IgD-negative memory B cell (primary cell): ENCODE measurements at regions not wholly inside any gene's neighbourhood (a gene's known extent, or its start where the extent isn't known, plus 50 kb on each side); places are given as distances from the start of the nearest gene placed in this dataset.
"Not testable (repeated sequence)": the region's sequence is repeated elsewhere in the genome, so short reads cannot be mapped to it uniquely, and the experiment has no call there.

Experiments used
- H3K27ac Mint-ChIP-seq, 3 donors: one replicate each; pipeline ENCODE4 v1.8.0; 2020 to 2022; ENCODE audit warnings: mild to moderate bottlenecking in 3 of 3, mixed read lengths in 3 of 3, moderate library complexity in 1 of 3
- H3K27me3 Mint-ChIP-seq: one replicate; pipeline ENCODE4 v1.8.0; 2021; ENCODE audit warnings: mixed read lengths
- H3K36me3 Mint-ChIP-seq: one replicate; pipeline ENCODE4 v1.8.0; 2020; ENCODE audit warnings: mild to moderate bottlenecking, mixed read lengths
- H3K4me1 Mint-ChIP-seq, 3 donors: one replicate each; pipeline ENCODE4 v1.8.0; 2020 to 2022; ENCODE audit warnings: mixed read lengths in 3 of 3, mild to moderate bottlenecking in 1 of 3
- H3K4me3 Mint-ChIP-seq, 4 donors: one replicate each; pipeline ENCODE4 v1.8.0; 2020 to 2022; ENCODE audit warnings: mild to moderate bottlenecking in 4 of 4, mixed read lengths in 4 of 4, moderate library complexity in 3 of 4
- H3K9me3 Mint-ChIP-seq, 3 donors: one replicate each; pipeline ENCODE4 v1.8.0; 2020 to 2021; ENCODE audit warnings: mixed read lengths in 3 of 3, mild to moderate bottlenecking in 1 of 3

DNA sequence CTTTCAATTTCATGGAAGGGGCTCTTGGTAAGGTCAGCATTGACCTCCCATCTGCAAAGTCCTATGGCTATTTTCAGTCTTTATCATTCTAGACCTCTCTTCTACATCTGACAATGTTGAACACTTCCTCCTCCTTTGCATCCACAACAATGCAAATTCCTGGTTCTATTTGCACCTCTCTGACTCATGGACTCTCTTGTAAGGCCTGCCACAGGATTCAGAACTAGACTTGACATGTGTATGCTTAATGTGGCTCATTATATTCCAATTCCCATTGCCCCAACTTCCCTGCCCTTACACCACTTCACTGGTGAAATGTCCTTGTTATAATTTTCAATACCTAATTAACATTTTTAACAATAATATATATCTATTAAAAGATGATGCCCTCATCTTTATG, 314.3 kb upstream of the FGF13 start:
- H3K9me3 Mint-ChIP-seq = peaks cover 0 to 2% (median 0%) of the 10 kb centered on the region in 3 donors
- H3K27ac Mint-ChIP-seq = no peak overlapping the region
- H3K27me3 Mint-ChIP-seq = no peaks in the 10 kb centered on the region
- H3K4me3 Mint-ChIP-seq = no peak overlapping the region
- H3K4me1 Mint-ChIP-seq = no peaks in the 10 kb centered on the region
- peaks cover 1% of the 10 kb centered on the region for H3K36me3 Mint-ChIP-seq

DNA sequence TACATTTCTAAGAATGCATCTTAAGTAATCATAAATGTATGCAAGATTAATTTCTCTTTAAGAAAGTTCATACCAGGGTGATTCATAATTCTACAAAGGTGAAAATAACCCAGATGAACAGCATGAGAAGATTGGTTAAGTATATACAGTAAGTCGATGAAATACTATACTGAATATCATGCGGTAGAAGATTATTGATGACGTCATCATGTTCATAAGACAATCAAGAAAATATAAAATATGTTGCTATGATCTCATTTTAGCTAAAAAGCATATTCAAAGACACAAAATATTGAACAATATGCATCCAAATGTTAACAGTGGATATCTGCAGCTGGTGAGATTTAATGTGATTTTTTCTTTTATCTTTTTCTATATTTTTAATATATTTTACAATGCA, 312.0 kb upstream of the FGF13 start:
- Mint-ChIP-seq H3K27ac (no peak overlapping the region), H3K36me3 (peaks cover 1% of the 10 kb centered on the region), H3K4me1 (no peaks in the 10 kb centered on the region), H3K27me3 (no peaks in the 10 kb centered on the region), H3K4me3 (no peak overlapping the region), H3K9me3 (peaks cover 0 to 2% (median 0%) of the 10 kb centered on the region in 3 donors)

DNA sequence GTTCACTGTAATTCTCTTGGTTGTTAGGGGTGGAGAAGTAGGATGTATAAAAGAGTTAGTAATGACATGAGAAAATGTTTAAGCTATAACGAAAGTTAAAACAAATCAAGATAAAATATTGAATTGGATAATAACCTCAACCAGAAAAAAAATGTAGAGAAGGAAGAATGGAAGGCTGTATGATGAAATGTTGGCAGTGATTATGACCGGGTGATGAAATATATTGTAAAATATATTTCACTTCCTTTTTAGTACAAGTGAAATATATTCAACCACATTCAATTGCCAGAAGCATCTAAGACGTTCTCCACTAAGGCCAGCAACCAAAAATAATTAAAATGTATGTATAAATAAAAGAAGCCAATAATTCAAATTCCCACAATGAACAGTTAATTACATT, 309.3 kb upstream of the FGF13 start:
- Mint-ChIP-seq H3K27me3 (no peaks in the 10 kb centered on the region), H3K36me3 (peaks cover 1% of the 10 kb centered on the region), H3K27ac (no peak overlapping the region), H3K9me3 (peaks cover 0 to 2% (median 0%) of the 10 kb centered on the region in 3 donors), H3K4me3 (no peak overlapping the region), H3K4me1 (no peaks in the 10 kb centered on the region)

- peaks cover 3 to 10% (median 4%) of the 10 kb centered on the region in 3 donors for H3K9me3 Mint-ChIP-seq
- no peak overlapping the region for H3K27ac Mint-ChIP-seq
- H3K4me3 Mint-ChIP-seq = no peak overlapping the region
- H3K36me3 Mint-ChIP-seq = peaks cover 1% of the 10 kb centered on the region
- no peaks in the 10 kb centered on the region for H3K27me3 Mint-ChIP-seq
- H3K4me1 Mint-ChIP-seq = no peaks in the 10 kb centered on the region
Observed at GRCh38 chrX:139018436-139018835, 306.9 kb upstream of the FGF13 start.

GRCh38 chrX:139015627-139016026, 304.1 kb upstream of the FGF13 start:
- Mint-ChIP-seq H3K4me1 (no peaks in the 10 kb centered on the region), H3K4me3 (no peak overlapping the region), H3K36me3 (no peaks in the 10 kb centered on the region), H3K27ac (no peak overlapping the region), H3K27me3 (no peaks in the 10 kb centered on the region), H3K9me3 (peaks cover 6 to 9% (median 7%) of the 10 kb centered on the region in 3 donors)

DNA sequence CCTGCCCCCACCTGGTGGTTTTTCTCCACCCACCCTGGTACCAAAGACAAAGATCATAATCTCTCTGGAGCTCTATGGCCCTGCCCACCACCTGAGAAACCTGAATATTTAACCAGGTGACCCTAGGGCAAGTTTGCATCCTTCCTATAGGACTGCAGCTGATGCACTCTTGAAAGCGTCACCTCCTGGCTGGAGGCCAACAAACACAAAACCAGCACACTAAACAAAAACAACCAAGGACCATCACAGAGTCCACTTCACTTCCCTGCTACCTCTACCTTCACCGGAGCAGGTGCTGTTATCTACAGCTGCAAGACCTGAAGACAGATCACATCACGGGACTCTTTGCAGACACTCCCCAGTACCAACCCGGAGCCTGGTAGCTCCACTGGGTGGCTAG, 296.7 kb upstream of the FGF13 start:
- peaks cover 2% of the 10 kb centered on the region for H3K36me3 Mint-ChIP-seq
- H3K4me3 Mint-ChIP-seq = no peak overlapping the region

DNA sequence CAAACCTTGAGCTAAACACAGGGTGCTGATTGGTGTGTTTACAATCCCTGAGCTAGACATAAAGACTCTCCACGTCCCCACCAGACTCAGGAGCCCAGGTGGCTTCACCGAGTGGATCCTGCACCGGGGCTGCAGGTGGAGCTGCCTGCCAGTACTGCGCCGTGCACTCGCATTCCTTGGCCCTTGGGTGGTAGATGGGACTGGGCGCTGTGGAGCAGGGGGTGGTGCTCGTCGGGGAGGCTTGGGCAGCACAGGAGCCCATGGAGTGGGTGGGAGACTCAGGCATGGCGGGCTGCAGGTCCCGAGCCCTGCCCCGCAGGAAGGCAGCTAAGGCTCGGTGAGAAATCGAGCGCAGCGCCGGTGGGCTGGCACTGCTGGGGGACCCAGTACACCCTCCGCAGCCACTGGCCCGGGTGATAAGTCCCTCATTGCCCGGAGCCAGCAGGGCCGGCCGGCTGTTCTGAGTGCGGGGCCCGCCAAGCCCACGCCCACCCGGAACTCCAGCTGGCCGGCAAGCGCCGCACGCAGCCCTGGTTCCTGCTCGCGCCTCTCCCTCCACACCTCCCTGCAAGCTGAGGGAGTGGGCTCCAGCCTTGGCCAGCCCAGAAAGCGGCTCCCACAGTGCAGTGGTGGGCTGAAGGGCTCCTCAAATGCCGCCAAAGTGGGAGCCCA, 292.5 kb upstream of the FGF13 start:
- not testable (repeated sequence) for H3K27me3 Mint-ChIP-seq, H3K4me1 Mint-ChIP-seq, H3K9me3 Mint-ChIP-seq, H3K4me3 Mint-ChIP-seq, H3K27ac Mint-ChIP-seq, H3K36me3 Mint-ChIP-seq

More for the DNA sequence above, 296.7 kb upstream of the FGF13 start:
- H3K4me1 Mint-ChIP-seq = no peaks in the 10 kb centered on the region
- H3K27me3 Mint-ChIP-seq = no peaks in the 10 kb centered on the region
- peaks cover 3 to 5% (median 4%) of the 10 kb centered on the region in 3 donors for H3K9me3 Mint-ChIP-seq
- no peak overlapping the region for H3K27ac Mint-ChIP-seq

GRCh38 chrX:139002319-139002718, 290.8 kb upstream of the FGF13 start:
- Mint-ChIP-seq H3K9me3 (peaks cover 0 to 2% (median 0%) of the 10 kb centered on the region in 3 donors), H3K36me3 (no peaks in the 10 kb centered on the region), H3K27me3 (no peaks in the 10 kb centered on the region), H3K4me3 (no peak overlapping the region), H3K4me1 (no peaks in the 10 kb centered on the region), H3K27ac (no peak overlapping the region)

- peaks cover 0 to 4% (median 2%) of the 10 kb centered on the region in 3 donors for H3K9me3 Mint-ChIP-seq
- no peak overlapping the region for H3K4me3 Mint-ChIP-seq
- H3K27me3 Mint-ChIP-seq = no peaks in the 10 kb centered on the region
Observed at GRCh38 chrX:138996268-138996667, 284.8 kb upstream of the FGF13 start.

DNA sequence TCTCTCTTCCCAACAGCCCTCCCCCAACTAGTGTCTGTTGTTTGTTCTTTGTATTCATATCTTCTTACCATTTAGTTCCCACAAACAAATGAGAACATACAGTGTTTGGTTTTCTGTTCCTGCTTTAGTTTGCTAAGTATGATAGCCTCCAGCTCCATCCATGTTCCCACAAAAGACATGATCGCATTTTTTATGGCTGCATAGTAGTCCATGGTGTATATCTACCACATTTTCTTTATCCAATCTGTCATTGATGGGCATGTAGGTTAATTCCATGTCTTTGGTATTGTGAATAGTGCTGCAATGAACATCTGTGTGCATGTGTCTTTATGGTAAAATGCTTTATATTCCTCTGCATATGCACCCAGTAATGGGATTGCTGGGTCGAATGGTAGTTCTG, 283.9 kb upstream of the FGF13 start:
- Mint-ChIP-seq H3K4me1 (no peaks in the 10 kb centered on the region), H3K36me3 (no peaks in the 10 kb centered on the region), H3K27ac (no peak overlapping the region), H3K9me3 (peaks cover 0 to 4% (median 2%) of the 10 kb centered on the region in 3 donors), H3K4me3 (no peak overlapping the region), H3K27me3 (no peaks in the 10 kb centered on the region)

More at GRCh38 chrX:138996268-138996667, 284.8 kb upstream of the FGF13 start:
- no peak overlapping the region for H3K27ac Mint-ChIP-seq
- no peaks in the 10 kb centered on the region for H3K4me1 Mint-ChIP-seq
- no peaks in the 10 kb centered on the region for H3K36me3 Mint-ChIP-seq

DNA sequence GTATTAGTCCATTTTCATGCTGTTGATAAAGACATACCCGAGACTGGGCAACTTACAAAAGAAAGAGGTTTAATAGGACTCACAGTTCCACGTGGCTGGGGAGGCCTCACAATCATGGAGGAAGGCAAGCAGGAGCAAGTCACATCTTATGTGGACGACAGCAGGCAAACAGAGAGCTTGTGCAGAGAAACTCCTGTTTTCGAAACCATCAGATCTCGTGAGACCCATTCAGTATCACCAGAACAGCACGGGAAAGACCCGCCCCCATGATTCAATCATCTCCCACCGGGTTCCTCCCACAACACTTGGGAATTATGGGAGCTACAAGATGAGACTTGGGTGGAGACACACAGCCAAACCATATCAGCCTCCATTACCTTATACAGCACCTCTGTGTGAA, 278.9 kb upstream of the FGF13 start:
- H3K27ac Mint-ChIP-seq, H3K36me3 Mint-ChIP-seq, H3K9me3 Mint-ChIP-seq, H3K4me3 Mint-ChIP-seq, H3K4me1 Mint-ChIP-seq, H3K27me3 Mint-ChIP-seq: not testable (repeated sequence)

- H3K27me3 Mint-ChIP-seq = no peaks in the 10 kb centered on the region
- no peaks in the 10 kb centered on the region for H3K4me1 Mint-ChIP-seq
- H3K9me3 Mint-ChIP-seq = peaks cover 0 to 2% (median 0%) of the 10 kb centered on the region in 3 donors
- no peaks in the 10 kb centered on the region for H3K36me3 Mint-ChIP-seq
- H3K27ac Mint-ChIP-seq = no peak overlapping the region
- H3K4me3 Mint-ChIP-seq = no peak overlapping the region
Observed at GRCh38 chrX:138986866-138987265, 275.3 kb upstream of the FGF13 start.

DNA sequence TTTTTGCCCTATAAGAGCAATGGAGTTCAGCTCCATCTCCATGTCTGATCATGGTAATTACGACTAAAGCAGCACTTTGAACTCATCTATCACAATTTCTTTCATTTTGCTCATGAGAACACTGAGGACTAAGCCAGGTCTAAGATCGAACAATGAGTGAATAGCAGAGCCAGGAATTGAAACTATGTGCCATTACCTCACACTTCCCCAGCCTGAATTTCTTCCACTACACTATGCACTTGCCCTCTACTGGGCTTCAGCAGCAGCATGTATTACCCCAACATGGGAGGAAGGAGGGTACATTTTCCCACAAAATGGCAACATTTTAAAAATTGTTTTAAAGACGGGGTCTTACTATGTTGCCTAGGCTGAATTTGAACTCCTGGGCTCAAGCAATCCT, 274.7 kb upstream of the FGF13 start:
- Mint-ChIP-seq H3K4me3 (no peak overlapping the region), H3K9me3 (peaks cover 0 to 5% (median 0%) of the 10 kb centered on the region in 3 donors), H3K4me1 (no peaks in the 10 kb centered on the region), H3K27ac (no peak overlapping the region), H3K27me3 (no peaks in the 10 kb centered on the region), H3K36me3 (no peaks in the 10 kb centered on the region)

DNA sequence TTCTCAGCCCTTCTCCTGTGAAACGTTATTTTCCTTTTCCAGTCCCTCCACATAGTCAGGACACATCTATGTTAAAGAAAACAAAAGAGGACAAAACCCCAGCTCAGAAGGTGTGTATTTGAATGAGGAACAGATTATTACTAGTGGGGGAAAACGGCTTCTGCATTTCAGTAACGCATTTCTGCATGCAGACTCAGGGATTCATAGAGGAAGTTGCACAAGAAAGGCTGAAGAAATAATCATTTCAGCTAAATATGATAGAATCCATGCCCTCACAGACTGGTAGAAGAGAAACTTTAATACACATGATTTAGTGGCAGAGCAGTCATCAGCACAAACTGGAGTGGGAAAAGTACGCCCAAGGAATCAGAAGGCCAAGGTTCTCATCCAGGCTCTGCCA, 270.8 kb upstream of the FGF13 start:
- Mint-ChIP-seq H3K27me3 (no peaks in the 10 kb centered on the region), H3K4me1 (no peaks in the 10 kb centered on the region), H3K36me3 (no peaks in the 10 kb centered on the region), H3K27ac (no peak overlapping the region), H3K9me3 (peaks cover 0 to 7% (median 0%) of the 10 kb centered on the region in 3 donors), H3K4me3 (no peak overlapping the region)

DNA sequence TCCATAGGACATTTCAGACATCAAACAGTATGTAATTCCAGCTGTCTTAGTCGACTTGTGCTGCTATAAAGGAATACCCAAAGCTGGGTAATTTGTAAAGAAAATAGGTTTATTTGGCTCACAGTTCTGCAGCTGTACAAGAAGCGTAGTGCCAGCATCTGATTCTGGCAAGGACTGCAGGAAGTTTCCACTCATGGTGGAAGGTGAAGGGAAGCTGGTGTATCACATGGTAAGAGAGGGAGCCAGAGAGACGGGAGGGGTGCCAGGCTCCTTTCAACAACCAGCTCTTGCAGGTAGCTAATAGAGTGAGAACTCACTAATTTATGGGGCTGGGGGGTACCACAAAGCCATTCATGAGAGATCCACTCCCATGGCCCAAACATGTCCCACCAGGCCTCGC, 253.0 kb upstream of the FGF13 start:
- H3K27me3 Mint-ChIP-seq = no peaks in the 10 kb centered on the region
- no peak overlapping the region for H3K4me3 Mint-ChIP-seq
- no peak overlapping the region for H3K27ac Mint-ChIP-seq
- H3K4me1 Mint-ChIP-seq = no peaks in the 10 kb centered on the region
- no peaks in the 10 kb centered on the region for H3K36me3 Mint-ChIP-seq
- H3K9me3 Mint-ChIP-seq = no peaks in the 10 kb centered on the region

- H3K4me3 Mint-ChIP-seq, H3K4me1 Mint-ChIP-seq, H3K27me3 Mint-ChIP-seq, H3K27ac Mint-ChIP-seq, H3K36me3 Mint-ChIP-seq, H3K9me3 Mint-ChIP-seq: not testable (repeated sequence)
Observed at GRCh38 chrX:138962419-138962818, 250.9 kb upstream of the FGF13 start.
